ENCODE measurements at regions not wholly inside any gene's neighbourhood (a gene's known extent, or its start where the extent isn't known, plus 50 kb on each side); places are given as distances from the start of the nearest gene placed in this dataset.

GRCh38 chr3:27889745-27890144, 167.6 kb upstream of the EOMES start:
- no peak for TF ChIP-seq CTCF (conservative IDR thresholded peaks at IDR 0.05; ENCODE audit: low read length)
- no peak for TF ChIP-seq EZH2phosphoT487 (IDR thresholded peaks at IDR 0.05; ENCODE audit: borderline replicate concordance, low read depth, low read length)
